GM21528 (cell line): ENCODE measurements at regions not wholly inside any gene's neighbourhood (a gene's known extent, or its start where the extent isn't known, plus 50 kb on each side); places are given as distances from the start of the nearest gene placed in this dataset.

Experiments
- ATAC-seq: cut with Tn5 transposase; IDR thresholded peaks from one replicate; pipeline ENCODE4 v1.9.1; 2021; ENCODE audit warnings: mild to moderate bottlenecking, moderate library complexity; ENCODE audit not compliant: unreplicated experiment, low FRiP score

- no peak for ATAC-seq
Measured at GRCh38 chr2:22817197-22817596, 567.8 kb upstream of the KLHL29 start.

GRCh38 chr2:22821458-22821857 lies 563.5 kb upstream of the KLHL29 start:
- no peak for ATAC-seq

- ATAC-seq = no peak
Measured at GRCh38 chr2:22822835-22823234, 562.1 kb upstream of the KLHL29 start.

DNA sequence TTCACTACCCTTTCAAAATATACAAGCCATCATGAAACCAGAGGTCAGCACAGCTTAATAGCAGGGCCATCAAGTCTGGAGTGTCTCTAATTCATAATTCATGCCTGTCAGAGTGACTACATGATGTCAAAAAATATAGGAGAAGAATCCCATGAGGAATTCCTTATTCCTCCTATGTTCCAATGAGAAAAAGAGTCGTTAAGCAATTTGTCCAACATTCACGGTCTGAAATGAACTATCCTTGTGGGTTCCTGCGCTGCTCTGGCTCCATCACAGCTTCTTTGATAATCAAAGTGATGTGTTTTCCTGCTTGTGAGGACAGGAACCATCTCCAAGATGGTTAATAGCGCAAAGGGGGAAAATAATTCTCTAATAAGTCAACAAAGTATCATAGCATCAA lies 560.4 kb upstream of the KLHL29 start:
- no peak for ATAC-seq

DNA sequence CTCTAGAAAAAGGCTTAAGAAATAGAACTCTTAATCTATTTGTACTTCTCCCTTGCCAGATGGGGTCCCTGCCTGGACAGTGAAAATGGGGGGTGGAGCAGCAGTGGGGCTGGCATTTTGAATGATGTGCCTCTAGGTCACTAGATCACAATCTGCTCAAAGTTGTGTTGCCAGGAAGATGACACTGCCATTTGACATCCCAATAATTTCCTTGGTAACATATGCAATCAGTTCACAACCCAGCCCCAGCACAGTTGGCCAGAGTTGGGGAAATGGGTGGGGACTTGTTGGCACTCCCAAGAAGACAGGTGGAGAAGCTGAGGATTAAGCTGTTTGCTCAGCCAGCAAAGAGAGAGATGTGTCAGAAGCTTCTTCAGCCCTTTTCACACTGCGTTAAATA lies 558.3 kb upstream of the KLHL29 start:
- ATAC-seq = no peak

DNA sequence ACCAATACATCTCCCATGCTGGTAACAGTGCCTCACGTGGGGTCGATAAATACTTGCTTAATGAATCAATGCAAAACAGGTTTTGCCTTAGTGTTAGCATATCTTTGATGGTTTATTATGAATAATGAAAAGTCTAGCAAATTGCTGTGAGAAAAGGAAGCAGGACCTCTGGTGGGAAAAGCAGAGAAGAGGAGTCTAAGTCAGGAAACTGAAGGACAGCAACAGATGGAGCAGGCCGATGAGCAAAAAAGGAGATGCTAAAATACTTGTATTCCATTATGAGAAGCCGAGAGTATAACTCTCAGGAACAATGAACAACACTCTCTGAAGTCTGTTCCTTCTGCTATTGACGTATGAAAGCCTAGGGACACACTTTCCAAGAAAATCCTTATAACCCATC lies 555.2 kb upstream of the KLHL29 start:
- ATAC-seq = no peak

- no peak for ATAC-seq
Measured at GRCh38 chr2:22832196-22832595, 552.8 kb upstream of the KLHL29 start.

- ATAC-seq = no peak
Measured at GRCh38 chr2:22838461-22838860, 546.5 kb upstream of the KLHL29 start.

DNA sequence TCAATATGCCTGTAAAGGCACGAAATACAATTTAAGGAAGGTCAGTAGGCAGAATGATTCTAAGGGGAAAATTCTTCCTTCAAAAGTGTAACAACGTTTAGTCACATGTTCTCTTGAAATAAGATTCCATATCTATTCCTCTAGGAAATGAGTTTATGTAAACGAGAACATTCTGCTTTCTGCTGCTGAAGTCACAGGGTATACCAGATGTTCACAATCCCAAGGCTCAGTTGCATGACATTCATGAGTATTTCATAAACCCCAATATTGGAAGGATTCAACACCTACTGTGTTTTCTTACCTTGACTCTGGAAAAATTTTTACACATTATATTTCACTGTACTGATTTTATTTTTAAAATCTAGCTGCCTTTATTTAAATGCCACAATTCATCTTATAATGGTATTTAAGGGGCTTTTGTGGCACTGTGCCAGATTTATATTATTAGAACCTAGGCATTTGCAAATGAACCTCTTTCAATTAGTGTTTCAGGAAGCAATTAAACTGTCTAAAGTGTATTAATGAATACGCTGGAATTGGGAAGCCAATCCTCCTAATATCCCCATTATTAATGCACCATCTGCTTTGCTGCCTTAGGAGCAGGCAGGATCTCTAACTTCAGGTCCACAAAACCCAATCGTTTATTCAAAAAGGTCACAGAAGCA lies 542.6 kb upstream of the KLHL29 start:
- ATAC-seq = no peak

GRCh38 chr2:22843919-22844537 lies 541.0 kb upstream of the KLHL29 start:
- ATAC-seq = no peak

DNA sequence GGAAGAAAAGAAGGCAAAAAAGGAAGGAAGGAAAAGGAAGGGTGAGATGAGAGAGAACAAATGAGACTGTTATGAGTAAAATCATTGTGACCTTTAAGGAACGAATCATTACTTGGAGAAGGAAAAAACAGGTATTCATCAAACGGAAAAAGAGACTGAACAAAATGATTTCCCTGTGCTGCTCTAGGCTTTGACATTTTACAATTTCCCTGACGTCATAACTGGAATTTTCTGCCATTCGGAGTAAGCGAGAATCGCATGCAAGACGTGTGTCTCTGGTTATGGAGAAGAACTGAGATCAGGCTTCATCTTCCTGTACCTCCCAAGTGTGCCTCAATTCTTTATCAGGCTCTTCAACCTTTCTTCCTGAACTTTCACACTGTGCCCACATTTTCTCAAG lies 534.7 kb upstream of the KLHL29 start:
- no peak for ATAC-seq

GRCh38 chr2:22854588-22854987 lies 530.4 kb upstream of the KLHL29 start:
- no peak for ATAC-seq

- ATAC-seq = no peak
Measured at GRCh38 chr2:22855081-22855480, 529.9 kb upstream of the KLHL29 start.

GRCh38 chr2:22855761-22856184 lies 529.2 kb upstream of the KLHL29 start:
- no peak for ATAC-seq

GRCh38 chr2:22867973-22868372 lies 517.0 kb upstream of the KLHL29 start:
- no peak for ATAC-seq

DNA sequence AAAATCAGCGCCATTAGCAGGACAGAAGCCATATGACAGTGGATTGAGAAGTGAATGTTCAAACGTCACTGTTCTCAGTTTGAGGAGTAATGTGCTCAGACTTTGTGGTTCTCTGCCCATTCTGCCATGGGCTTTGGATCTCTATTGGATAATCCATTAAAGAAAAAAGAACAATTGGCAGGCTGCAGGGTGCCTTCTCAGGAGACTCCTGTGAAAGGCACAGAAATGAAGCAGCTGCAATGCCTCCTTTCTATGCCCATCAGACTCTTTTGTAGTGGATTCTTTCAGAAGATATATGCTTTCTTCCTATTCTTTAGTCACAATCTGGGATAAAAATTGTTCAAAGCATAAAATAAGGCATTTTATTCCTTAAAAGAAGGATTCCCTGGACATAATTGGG lies 506.9 kb upstream of the KLHL29 start:
- no peak for ATAC-seq

GRCh38 chr2:22879009-22879863 lies 505.7 kb upstream of the KLHL29 start:
- ATAC-seq = no peak

GRCh38 chr2:22880161-22880560 lies 504.8 kb upstream of the KLHL29 start:
- no peak for ATAC-seq

DNA sequence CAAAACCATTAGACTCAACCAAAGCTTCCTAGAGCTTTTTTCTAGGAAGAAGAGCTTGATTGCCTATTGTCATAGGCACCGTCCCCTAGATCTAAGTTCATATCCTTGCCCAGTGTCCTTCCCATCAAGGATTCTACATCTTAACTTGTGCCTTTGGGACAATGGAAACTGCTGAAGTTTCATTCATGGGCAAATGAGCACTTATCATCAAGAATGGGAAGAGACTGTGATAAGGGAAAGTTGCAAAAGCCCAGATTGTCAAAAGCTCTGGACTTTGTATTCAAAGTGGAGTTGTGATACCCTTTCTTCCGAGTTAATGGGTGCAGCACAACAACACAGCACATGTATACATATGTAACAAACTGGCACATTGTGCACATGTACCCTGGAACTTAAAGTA lies 503.0 kb upstream of the KLHL29 start:
- ATAC-seq = no peak

DNA sequence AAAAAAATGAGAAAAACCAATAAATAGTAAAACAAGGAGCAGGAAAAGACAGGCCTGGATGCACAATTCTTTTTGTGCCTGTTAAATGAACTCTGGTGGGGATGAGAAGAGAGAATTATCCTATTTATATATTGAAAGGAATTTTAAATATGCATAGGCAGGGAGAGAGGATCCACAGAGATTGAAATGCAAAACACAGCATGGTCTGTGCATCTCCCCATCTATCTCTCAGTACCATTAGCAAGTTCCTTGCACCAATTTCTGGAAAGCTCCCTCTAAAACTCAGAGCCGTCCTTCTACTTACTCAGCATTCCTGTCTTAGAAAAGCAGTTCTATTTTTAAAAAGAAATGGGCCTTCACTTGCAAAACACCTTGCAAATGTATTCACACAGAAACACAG lies 502.3 kb upstream of the KLHL29 start:
- no peak for ATAC-seq

DNA sequence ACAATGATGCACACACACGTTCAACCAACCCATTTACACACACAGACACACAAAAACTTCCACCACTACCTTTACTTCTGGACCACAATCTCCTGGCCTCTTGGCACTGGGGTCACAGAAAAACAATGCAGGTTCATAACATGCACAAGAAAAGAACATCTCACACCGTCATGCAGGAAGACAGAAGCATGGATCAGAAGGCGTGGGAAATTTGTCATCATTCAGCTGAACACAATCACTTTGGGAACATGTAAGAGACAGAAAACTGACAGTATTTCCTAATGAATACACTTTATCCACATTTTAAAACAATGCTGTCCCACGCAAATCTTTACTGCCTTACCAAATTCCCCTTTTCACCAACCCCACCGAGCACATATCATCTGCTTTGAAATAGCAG lies 501.9 kb upstream of the KLHL29 start:
- no peak for ATAC-seq

DNA sequence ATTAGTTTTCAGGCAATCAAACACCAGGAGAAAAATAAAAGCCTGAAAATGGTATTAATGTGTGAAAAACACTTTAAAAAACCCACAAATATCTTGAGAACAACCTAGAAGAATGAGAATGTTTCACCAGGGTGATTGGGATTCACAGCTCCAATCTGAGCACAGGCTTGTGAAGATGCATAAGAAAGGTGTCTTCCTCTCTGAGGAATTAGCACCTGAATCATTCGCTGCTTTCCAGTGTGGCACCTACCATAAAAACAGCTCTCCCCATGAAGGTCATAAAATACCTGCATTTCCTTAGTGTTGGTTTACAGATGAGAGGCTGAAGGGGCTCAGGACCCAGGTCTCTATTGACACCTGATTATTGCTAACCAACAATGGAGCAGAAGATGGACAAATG lies 499.7 kb upstream of the KLHL29 start:
- ATAC-seq = no peak
